HG03575 (cell line): ENCODE measurements at regions not wholly inside any gene's neighbourhood (a gene's known extent, or its start where the extent isn't known, plus 50 kb on each side); places are given as distances from the start of the nearest gene placed in this dataset.
"Not testable (repeated sequence)": the region's sequence is repeated elsewhere in the genome, so short reads cannot be mapped to it uniquely, and the experiment has no call there.

ENCODE experiments used
- ATAC-seq: cut with Tn5 transposase; IDR thresholded peaks from one replicate; pipeline ENCODE4 v1.9.1; 2021; ENCODE audit not compliant: unreplicated experiment, insufficient number of reproducible peaks, low FRiP score; ENCODE audit errors: extremely low read depth

DNA sequence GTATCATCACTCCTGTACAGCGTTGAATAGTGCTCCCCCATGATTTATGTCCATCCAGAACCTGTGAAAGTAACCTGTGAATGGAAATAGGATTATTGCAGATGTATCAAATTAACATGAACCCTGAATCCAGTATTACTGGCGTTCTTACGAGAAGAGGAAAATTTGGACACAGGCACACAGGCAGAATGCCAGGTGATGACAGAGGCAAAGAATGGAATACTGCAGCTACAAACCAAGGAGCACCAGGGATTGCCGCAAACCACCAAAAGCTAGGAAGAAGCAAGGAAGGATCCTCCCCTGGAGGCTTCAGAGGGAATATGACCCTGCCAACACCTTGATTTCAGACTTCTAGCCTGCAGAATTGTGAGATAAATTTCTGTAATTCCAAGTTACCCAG, 113.5 kb upstream of the EGLN3 start:
- no peak for ATAC-seq

DNA sequence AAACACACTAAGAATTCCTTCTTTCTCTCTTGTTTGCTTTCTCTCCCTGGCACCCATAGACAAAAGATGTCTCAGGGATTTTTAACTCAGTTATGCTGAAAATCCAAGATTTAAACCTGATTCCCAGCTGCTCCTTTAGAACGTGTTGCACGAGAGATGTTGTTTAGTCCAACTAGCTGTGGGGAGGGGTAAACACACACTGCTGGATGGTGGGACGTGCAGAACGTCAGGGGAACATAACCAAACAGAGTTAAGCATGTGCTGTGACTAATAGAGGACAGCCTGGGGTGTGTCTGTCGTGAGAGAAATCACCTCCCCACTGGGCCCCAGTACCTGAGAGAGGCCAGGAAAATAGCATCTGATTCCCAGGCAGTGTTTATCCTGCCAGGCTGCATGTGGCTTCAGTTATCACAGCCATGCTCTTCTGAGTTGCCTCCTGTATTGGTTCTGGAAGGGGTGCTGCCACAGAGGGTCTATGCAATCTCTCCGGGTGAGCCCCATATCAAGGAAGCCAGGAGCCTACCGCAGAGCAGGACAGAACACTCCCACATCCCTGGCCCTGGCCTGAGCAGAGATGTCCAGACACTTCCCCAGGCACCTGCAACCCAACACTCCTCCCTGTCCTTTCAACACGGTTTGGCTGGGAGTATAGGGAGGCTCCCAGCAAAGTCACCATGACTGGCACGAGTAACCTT, 112.7 kb upstream of the EGLN3 start:
- ATAC-seq, result no peak

DNA sequence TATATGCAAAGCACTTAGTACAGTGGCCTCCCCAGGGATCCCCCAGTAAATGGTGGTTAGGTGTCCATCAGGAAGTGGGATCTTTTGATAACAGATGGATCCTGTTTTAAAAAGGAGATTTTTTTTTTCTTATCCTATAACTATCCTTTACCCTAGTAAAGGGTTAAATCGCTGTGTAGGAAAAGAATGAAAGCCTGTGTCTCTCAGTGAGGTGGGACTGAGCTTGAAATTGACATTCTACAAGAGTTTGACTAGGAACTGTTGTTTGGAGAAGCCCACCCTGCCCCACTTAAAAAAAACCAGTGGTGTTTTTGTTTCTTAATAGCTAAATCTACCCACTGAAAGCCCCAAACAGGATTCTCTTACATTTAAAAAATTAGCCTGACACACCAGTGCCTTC, 112.2 kb upstream of the EGLN3 start:
- no peak for ATAC-seq

DNA sequence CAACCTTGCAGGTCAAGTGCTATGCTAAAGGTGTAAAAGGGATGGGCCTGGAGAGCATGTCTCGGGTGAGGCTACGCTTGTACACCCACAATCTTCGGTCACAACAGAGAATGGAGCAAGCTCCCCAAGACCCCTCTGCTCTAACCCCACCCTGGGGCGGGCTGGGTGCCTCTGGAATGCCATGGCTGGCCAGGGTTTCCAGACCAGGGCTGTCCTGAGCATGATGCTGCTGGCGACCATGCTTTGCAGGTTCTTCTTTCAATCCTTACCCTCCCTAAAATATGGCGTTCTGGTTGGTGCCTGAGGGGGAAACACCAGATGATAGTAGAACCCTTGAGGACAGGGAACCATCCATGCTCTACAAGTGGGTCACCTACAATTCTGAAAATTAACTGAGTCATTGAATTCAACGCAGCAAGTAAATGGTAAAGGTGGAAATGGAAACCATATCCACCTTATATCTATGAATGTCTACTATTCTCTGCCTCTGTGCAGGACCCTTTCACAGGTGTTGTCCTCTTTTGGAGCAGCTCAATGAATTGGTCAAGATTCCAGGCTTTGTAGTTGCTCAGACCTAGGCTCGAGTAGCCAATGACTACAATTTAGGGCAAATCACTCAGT, 111.6 kb upstream of the EGLN3 start:
- ATAC-seq, result no peak

DNA sequence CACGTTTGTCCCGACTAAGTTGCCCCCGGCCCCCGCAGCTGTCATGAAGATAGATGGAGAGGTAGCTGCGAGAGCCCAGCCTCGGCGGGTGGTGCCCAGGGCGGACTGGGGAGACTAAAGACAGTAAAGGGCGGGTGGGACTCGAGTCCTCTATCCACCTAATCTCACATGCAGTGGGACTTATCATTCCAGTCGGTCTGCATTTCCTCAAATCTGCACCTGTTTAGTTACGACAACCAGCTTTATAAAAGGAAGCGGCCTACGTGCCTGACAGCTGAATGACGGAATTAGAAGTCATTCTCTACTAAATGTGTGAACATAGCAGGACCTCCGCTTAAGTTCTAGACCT, 109.8 kb upstream of the EGLN3 start:
- no peak for ATAC-seq

DNA sequence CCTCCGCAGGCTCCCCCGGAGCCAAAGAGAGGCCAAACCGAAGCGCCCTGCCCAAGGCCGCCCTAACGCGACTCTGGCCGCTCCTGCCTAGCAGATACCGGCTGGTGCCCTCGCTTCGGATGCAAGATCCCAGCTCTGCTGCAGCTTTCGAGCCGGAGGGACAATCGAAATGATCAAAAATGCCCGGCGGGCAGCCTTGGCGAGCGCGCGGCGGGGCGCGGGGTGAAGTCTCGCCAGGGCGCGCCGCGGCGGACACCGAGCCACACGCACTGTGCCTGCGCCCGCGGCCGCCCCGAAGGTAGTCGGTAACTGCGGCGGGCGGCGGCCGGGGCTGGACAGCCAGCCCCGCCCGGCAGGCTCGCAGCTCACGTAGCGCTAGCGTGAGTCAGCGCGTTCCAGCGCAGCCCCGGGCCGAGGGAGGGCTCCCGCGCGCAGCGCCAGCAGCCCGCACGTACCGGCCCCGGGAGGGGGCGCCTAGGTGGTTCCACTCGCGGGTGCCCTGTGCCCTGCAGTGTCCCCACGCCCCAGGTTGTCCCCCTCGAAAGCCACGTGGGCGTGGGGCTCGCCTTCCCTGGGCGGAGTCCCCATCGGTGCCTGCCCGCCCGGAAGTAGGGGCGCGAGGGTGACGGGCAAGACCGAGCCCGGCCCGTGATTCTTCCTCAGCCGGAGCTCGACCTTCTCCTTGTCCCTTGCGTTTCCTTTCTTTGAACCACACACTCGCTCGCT, 109.2 kb upstream of the EGLN3 start:
- ATAC-seq, result peak; percentile 47

DNA sequence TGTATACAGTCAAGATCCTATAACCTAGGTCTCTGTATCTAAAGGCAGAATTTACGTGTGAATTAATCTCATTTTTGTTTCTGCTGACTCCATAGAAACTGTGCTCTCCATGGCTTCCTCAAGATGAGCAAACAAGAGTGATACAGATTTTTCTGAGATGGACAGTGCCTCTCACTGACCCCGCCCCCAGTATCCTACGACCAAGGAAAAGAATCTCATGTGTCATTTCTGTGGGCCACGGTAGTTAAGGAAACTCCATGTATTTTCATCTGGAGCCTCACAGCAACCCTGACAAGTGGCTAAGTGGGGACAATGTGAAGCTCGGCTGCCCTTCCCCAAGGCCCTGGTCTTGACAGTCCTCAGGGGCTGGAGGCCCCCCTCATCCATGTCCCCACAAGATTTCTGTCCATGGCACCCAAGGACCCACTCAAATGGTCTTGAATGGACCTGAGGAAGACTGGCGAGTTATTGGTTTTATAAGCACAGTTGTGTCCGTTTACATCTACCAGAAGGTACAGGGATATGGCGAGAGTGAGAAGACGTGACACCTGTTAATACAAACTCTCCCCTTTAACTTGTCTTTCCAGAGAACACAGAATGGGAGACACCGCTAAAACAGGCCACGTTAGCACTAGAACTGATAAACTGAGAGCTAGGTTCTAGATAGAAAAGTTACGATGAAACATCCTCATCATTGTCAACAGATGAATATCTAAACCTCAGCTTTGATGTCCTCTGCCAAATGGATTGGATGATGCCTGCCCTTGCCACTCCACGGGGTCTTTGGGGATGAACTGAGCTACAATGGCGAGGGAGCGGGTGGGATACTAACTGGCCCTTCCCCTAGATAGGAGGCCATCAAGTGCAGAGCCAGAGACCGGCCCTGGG, 108.4 kb upstream of the EGLN3 start:
- ATAC-seq, result no peak

DNA sequence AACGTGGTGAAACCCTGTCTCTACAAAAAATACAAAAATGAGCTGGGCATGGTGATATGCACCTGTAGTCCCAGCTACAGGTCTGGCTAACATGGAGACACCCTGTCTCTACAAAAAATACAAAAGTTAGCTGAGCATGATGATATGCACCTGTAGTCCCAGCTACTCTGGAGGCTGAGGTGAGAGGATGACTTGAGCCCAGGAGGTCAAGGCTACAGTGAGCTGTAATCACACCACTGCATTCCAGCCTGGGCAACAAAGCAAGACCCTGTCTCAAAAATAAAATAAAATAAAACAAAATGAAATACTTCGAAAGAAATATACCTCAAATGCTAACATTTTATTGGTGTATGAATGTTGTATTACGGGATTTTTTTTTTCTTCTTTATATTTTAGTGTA, 107.6 kb upstream of the EGLN3 start:
- no peak for ATAC-seq

DNA sequence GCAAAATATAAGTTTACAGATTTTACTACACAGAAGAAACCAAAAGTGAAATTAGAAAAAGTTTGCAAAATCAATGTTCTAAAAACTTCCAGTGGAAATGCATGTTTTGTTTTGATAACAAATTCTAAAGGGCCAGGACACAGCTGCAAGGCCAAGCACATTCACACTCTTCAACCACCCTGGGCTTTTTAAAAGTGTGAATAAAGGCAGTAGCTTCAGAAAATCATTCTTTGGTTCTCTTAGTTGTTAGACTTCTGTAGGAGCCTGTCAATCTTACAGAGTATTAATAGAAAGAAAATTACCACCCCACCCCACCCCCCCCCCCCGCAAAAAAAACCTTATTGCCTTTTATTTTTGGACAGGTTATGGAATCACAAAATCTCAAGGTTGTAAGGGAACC, 105.2 kb upstream of the EGLN3 start:
- ATAC-seq, result no peak

DNA sequence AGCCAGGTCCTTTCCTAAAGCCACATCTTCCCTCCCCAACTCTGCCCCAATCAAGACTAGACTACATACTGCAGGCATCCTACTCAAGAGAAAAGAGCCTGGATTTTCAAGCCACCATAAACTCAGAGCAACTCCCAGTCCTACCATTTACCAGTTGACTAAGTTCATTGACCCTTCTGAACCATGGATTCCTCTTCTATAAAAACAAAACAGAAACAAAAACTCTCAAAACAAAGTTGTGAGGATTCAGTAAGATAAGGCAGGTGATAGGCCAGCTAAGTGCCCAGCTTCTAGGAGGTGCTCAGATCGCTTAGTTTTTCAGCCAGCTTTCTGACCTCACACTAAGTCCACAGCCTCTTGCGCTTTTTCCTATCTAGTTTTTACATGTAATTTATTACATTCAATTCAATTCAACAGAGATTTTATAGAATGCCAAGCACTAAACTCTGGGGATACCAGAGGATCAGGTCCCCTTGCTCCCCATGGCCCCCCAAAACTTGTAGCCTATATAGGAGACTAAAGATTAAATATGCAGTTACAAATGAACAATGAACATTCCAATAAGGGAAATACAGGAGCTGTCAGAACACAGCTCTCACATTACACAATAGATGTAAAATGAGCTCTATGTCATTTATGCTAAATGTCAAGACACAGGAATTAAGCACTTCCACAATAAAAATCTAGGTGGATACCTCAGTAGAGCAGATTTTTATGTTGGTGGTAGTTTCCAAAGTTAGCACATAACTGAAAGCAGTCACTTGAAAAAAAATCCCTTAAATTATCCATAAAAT, 104.5 kb upstream of the EGLN3 start:
- ATAC-seq, result no peak

DNA sequence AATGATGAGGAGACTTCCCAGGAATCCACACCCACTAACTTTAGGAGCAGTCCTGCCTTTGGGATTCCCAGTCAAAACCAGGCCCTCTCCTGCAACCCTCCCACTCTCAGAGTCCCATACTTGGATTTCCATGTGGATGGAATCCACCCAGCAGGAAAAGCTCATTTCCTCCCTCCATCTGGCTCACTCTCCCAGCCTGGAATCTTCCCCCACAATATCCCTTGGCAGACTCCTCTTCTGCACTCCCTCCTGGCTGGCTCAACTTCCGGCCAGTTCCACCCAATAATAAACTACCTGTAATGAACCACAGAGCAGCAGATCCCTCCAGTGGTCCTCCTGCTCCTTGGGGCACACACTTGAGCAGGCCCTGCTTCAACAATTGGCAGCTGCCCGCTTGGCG, 102.8 kb upstream of the EGLN3 start:
- ATAC-seq, result no peak

DNA sequence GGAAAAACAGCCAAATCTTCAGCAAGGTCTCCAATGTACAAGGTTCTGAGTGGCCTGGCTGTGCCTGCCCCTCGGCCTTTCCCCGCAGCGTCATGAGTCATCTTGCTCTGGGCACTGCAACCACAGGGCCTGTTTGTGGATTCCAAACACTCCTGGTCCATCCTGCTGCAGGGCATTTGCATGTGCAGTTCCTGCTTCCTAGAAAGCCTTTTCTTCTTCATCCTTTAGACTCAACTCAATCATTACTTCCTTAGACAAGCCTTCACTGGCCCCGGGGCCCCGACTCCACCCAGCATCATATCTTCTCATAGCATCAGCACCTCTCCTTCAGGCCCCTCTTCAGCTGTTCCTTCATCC, 101.8 kb upstream of the EGLN3 start:
- no peak for ATAC-seq

DNA sequence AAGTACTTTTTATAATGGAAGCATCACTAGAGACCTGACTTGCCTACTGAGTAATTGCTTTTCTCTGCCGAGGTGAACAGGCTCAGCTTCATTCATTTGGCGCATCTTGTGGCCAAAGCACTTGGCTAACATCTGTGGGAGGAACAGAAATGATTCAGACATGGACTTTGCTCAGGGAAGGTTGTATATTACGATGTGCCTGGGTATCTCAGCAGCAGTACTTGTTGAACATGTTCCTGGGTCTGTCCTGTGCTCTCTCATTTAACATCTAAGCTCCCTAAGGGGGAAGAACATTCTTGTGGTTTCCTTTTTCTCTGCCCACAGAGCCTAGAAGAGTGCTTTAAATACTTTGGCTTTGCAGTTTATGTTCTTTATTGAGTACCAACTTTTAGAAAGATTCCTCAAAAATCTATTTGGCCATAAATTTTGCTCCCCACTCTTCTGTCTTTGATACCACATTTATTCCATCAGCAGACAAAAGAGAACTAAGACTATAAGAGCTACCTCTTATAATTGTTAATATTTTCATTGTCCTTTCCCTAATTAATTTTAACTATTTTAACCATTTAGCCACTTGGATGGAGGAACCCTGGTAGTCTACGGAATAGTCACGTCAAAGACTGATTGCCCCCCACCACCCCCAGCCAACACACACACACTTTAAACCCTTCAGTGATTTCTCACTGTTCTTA, 101.2 kb upstream of the EGLN3 start:
- ATAC-seq, result no peak

DNA sequence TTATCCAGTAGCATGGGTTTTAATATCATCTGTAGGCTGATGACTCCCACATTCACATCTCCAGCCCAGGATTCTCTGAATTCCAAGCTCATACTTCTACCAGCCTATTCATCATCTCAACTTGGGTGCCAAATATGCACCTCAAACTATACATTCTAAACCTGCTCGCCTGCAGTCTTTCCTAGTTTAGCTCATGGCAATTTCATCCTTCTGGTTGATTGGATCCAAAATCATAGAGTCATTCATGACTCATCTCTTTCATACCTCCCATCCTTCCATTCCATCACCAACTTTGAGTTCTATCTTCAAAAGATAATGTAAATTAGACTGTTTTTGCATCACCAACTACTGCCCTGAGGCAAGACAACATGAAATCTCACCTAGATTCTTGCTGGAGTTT, 99.7 kb upstream of the EGLN3 start:
- ATAC-seq, result no peak

DNA sequence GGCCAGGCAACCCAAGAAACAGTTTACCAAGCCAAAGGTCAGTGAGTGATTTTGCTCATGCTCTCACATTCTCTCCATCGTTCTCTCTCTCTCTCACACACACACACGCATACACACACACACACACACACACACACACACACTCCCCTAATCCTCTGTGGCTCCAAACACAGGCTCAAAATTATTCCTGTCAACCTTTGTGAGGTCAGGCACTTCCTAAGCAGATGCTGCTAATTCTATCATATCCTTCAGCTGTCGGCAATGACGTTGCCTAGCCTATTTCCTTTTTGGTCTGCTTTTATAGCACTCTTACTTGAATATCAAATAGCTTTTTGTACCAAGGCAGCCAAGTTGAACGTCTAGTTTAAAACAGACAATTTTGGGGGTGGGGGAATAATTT, 98.9 kb upstream of the EGLN3 start:
- ATAC-seq, result no peak

DNA sequence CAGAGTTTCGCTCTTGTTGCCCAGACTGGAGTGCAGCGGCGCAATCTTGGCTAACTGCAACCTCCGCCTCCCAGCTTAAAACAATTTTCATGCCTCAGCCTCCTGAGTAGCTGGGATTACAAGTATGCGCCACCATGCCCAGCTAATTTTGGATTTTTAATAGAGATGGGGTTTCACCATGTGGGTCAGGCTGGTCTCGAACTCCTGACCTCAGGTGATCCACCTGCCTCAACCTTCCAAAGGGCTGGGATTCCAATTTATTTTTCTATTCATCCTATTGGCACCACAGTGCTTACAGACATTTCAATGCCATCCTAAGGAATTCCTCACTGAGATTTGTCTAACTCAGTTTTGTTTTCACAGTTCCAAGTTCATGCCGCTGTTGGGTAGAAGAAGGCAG, 98.3 kb upstream of the EGLN3 start:
- not testable (repeated sequence) for ATAC-seq

DNA sequence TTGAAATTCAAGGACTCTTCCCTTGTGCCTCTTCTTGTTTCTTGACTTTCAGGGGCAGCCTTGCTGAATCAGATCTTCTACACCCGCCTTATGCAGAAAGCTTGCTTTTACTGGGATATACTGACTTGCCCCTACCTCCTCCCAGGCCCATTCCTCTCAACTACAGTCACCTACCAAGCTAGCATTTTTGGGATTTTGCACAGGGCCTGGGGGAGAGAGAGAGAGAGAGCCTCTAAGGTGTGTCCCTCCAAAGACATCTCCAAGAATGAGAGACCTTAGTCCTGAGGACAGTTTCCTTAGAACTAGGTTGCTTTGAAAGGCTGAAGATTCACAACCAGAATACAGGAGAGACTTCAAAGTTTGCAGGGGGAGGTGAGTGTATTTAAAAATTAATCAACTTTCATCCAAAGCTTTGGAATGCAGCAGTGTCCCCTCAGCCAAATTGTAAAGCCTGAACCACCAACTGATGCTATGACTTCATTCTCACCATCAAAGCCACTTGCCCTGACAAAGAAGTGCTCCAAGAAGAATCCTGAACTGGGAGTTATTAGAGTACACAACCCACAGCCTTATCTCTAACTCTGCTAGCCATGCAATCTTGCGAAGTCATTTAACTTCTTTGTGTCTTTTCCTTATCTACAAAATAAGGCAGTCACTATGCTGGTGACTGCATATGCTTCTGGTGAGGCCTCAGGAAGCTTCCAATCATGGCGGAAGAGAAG, 96.1 kb upstream of the EGLN3 start:
- ATAC-seq, result no peak
